ENCODE measurements at regions not wholly inside any gene's neighbourhood (a gene's known extent, or its start where the extent isn't known, plus 50 kb on each side); places are given as distances from the start of the nearest gene placed in this dataset.

- Histone ChIP-seq H3K9ac (ENCODE audit: low read depth in 1 of 2, low read length in 2 of 2) (no peak overlapping the region), H3K4me1 (ENCODE audit: control insufficient read depth in 4 of 4, insufficient read depth in 4 of 4, low read length in 3 of 4) (peaks cover 11 to 40% (median 37%) of the 10 kb centered on the region in 4 donors), H3K9me3 (ENCODE audit: control insufficient read depth in 4 of 4, low read length in 3 of 4) (no peaks in the 10 kb centered on the region), H3K27ac (ENCODE audit: low read depth in 1 of 2, low read length in 2 of 2) (no peak overlapping the region), H3K36me3 (ENCODE audit: control insufficient read depth in 4 of 4, insufficient read depth in 3 of 4, low read depth in 1 of 4, low read length in 3 of 4) (no peaks in the 10 kb centered on the region), H3K4me3 (ENCODE audit: low read depth in 1 of 3, low read length in 3 of 3) (no peak overlapping the region), H3K27me3 (ENCODE audit: control insufficient read depth in 4 of 4, insufficient read depth in 4 of 4, low read length in 3 of 4) (no peaks in the 10 kb centered on the region)
- no peak for DNase-seq (ENCODE audit: low spot score)
- no peak for TF ChIP-seq ATF3 (IDR thresholded peaks at IDR 0.05)
- TF ChIP-seq FOXA2 (IDR thresholded peaks at IDR 0.05), result no peak
- no peak for TF ChIP-seq CTCF (IDR thresholded peaks at IDR 0.05; ENCODE audit: low read depth, low read length, missing input control)
- no peak for TF ChIP-seq ZBTB33 (IDR thresholded peaks at IDR 0.05)
- TF ChIP-seq TAF1 (conservative IDR thresholded peaks at IDR 0.05), result no peak
- TF ChIP-seq MAX (IDR thresholded peaks at IDR 0.05), result no peak
- no peak for TF ChIP-seq HNF4A (conservative IDR thresholded peaks at IDR 0.05)
- no peak for TF ChIP-seq JUND (IDR thresholded peaks at IDR 0.05)
- TF ChIP-seq YY1 (IDR thresholded peaks at IDR 0.05), result no peak
- no peak for TF ChIP-seq HNF4G (IDR thresholded peaks at IDR 0.05)
- TF ChIP-seq EGR1 (IDR thresholded peaks at IDR 0.05; ENCODE audit: low read depth in 2 of 2), result no peak
- TF ChIP-seq RAD21 (IDR thresholded peaks at IDR 0.05), result no peak
- no peak for TF ChIP-seq SP1 (IDR thresholded peaks at IDR 0.05)
- TF ChIP-seq FOXA1 (IDR thresholded peaks at IDR 0.05), result no peak
- TF ChIP-seq GABPA (IDR thresholded peaks at IDR 0.05 in 1 of 2, conservative IDR thresholded peaks at IDR 0.05 in 1 of 2), result no peak
- TF ChIP-seq RXRA (IDR thresholded peaks at IDR 0.05), result no peak
- TF ChIP-seq NR2F2 (IDR thresholded peaks at IDR 0.05), result no peak
- TF ChIP-seq REST (IDR thresholded peaks at IDR 0.05), result no peak
- WGBS, result 76% methylated on average over 3 of the region's 3 CpGs
These were observed 98.6 kb upstream of the ZNF644 start for GRCh38 chr1:91120421-91120820.

All from liver (tissue), 8 donors.